NCI-H1092 (cell line): ENCODE measurements at regions not wholly inside any gene's neighbourhood (a gene's known extent, or its start where the extent isn't known, plus 50 kb on each side); places are given as distances from the start of the nearest gene placed in this dataset.

Experiments used
- DNase-seq: peaks from one replicate; lab custom pipeline; 2025; lab: John Stamatoyannopoulos, UW

DNA sequence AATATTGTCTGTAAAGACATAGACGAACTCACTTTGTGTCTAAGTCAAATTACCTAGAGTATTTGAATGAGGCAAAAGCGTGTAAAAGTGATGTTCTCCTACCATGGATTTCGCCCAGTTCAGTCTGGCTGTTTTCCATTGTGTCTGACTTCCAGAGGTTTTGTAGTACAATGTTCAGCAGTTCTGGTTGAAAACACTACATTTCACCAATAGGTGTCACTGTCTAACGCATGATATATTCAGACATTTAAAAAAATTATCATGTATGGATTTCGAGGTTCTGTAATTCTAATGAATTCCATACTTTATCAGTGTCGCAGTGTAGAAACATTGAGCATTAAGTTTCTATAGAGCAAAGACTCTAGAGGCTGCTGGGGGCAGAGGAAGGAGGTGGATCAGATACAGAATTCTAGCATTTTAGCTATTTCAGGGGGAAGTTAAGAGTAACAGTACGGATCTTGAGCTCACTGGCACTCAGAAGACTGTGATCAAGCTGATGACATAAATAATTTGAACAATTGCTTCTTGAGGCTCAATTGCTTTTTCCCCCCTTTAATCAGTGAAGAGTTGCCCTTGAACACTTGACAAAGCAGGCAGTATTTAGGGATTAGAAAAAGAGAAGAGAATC lies 196.9 kb upstream of the RHOBTB1 start:
- peak; percentile 33 for DNase-seq

DNA sequence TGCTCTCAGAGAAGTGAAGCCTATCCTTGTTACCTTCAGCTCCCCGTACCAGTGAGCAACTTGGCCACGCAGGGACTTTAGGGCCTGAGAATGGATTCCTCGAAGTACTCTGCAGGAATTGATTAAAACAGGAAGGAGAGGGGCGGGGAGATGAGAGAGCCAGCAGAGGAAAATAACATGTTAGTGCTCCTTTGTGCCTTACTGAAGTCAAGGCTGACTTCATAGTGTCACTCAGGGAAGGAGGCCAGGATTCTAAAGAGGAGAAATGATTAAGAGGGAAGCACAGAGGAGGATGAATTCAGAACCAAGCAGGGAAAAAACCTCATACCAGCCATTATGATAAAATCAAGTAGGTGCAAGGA lies 195.6 kb upstream of the RHOBTB1 start:
- no peak for DNase-seq

DNA sequence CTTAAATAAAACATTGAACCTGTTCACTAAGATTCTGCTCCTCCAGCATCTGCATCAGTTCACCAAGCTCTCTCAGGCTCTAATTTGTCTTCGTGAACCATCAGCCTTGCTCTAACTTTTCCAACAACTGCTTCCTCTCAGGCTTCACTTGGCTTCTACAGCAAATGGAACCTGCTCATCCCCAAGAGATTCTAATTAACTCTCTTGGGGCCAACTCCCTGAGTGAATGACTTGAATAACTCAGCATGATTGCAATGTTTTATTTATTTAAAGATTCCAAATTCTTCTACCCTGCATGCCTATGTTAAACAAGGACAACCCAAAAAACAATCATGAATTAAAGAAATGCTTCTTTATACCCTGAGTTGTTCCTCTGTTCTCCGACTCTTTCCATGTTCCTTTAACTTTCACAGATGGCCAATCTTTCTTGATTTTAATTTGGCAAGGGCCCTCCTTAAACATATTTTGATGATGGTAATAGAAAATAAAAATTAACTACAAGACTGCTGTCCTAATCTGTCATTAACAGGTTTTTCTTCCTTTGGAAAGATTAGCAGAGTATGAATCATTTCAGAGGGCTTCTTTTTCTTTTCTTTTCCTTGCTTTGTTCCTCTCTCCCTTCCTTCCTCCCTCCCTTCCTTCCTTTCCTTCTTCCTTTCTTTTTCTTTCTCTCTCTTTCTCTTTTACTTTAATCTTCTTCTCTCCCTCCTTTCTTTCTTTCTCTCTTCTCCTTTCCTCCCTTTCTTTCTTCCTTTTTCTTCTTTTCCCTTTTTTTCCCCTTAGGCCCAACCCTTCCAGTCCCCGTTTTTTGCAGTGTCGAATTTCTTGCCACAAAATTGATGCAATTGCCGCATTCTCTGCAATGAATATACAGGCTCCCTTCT lies 195.0 kb upstream of the RHOBTB1 start:
- DNase-seq = no peak

DNA sequence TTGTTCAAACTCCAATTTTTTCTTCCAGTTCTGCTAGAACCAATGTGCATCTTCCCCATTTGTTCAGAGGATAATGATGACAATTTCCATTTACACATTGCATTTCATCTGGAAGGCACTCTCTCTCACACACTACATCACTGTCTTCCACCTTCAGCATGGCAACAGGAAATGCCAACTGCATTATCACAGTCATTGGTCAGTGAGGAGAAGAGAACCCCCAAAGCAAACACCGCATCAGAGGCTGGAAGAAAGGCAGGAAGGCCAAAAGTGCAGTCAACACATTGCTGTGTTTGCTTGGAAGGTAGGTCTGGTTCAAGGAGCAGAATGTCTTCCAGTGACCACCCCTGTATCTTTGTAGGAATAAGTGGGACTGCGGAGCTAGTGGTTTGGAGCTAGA lies 192.2 kb upstream of the RHOBTB1 start:
- DNase-seq = no peak

DNA sequence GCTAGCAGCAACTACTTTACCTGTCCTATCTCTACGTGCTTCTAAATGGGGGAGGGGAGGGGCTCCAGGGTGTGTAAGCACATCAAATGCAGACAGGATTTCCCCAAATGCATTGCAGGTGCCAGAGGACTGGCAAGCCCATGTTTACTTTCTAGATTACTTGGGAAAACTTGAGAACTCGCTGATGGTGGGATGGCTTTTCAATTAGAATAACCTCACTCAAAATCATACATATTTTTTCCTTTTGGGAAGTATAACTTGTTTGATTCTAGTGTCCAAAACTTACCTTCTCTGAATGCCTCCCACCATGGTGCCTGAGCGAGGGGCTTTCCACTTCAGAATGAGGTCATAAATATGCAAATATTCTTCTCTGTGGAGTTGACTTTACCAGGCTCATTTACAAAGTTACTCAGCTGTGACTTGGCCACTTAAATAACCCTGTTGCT lies 191.3 kb upstream of the RHOBTB1 start:
- no peak for DNase-seq

DNA sequence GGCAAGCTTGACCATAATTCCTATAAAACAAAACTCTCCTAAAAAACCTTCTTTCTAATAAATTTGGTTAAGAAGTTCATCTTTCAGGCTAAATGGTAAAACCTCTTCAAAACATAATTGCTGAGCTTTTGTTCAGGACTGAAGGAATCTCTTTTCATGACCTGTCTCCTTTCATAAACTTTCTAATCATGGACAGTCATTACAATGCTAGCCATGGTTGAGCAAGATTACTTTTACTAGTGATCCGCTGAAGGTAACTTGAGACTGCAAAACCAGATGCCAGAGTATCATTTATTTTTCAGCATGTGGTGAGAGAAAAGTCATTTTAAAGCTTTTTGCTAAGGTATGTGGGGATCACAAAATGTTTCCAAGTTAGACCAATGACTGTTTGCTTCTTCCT lies 186.4 kb upstream of the RHOBTB1 start:
- no peak for DNase-seq

DNA sequence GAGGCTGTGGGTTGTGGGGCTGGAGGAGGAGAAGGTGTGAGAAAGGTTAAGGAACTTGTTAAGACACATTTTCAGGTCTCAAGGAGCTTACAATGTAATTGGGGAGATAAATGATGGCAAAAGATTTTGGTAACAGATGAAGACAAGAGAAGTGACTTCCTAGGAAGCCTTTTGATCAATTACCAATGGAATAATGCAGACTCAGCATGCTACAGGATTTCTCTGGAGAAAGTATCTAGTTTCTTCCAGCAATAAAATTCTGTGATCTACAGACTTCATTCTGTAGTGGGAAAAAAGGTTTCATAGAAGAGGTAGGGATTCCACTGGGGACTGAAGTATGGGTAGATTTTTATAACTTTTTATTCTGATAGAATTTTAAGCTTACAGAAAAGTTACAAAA lies 184.2 kb upstream of the RHOBTB1 start:
- no peak for DNase-seq

DNA sequence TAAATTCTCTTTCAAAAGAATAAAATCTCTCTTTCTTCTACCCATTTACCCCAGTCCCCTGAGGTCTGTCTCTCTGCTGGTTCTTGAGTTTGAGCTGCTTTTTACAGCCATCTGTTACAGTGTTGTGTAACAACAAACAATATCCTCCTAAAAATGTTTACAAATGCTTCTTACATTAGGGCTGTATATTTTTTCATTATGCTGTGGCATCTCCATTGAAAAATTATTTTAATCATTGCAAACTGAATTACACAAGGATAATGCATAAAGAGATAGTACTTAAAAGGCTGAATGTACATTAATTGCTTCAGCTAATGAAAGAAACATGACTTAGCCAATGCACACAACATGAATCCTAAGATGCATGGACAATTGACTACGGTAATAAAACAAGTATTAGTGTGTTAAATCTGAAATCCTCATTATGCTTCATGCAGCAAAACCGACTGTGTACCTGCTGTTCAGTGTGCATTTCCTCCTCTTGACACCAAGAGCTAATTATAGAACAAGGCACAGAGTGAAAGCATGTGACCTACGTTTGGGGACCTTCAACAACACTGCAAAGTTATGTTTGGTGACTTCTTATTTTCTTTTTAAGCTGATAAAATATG lies 181.7 kb upstream of the RHOBTB1 start:
- no peak for DNase-seq

DNA sequence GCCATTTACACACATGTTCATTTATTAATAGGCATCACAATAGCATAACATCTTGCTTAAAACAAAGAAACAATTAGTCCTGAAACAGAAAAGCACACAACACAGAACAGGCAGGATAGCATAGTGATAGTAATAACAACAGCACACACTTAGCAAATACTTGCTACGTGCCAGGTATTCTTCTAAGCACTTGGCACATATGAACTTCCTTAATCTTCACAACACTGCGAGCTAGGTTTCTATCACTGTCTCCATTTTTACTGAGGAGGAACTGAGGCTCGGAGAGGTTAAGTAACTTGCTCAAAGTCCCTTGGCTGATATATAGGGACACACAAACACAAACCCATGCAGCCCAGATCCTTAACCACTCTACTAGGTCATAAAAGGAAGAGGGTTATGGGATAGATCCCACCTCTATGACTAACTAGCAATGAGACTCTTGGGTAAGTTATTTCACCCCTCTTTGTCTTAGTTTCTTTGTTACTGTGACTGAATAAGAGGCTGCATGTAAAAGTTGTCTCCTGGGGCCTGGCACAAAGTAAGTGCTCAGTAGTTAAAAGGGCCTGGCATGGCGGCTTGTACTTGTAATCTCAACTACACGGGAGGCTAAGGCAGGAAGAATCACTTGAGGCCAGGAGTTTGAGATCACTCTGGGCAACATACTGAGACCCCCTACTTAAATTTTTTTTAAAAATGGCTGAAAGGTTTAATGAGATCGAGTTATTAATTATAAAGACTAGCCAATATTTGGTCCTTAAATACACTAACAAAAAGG lies 181.0 kb upstream of the RHOBTB1 start:
- no peak for DNase-seq

DNA sequence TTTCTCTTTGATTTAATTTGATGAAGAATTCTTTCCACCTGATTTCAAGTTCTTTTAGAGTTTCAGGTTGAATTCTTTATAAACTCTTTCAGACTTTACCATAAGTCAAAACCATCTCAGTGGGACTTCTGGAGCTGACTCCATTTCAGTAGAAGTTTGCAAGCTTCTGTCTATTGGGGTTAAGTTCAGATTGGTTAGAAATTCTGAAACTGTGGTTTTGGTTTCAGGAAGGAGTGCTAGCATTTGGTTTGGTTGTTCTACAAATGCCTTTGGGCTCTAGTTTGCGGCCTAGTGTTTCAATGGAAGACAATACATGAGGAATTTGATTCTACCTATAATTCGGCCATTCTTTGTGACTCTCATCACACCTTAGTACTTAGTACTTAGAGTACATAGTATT lies 176.8 kb upstream of the RHOBTB1 start:
- no peak for DNase-seq

DNA sequence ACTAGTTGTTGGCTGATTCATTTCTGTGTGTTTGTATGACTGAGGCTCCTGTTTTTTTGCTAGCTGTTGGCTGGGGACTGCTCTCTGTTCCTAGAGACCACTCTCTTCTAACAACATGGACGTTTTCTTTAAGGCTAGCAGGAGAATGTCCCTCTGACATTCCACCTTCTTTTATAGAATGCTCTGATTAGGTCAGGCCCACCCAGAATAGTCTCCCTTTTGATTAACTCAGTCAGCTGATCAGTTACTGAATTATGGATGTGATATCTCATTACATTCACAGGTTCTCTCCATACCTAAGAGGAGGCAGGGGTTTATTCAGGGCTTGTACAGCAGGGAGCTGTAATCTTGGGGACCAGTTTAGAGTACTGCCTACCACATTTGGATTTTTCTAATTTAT lies 175.6 kb upstream of the RHOBTB1 start:
- no peak for DNase-seq

DNA sequence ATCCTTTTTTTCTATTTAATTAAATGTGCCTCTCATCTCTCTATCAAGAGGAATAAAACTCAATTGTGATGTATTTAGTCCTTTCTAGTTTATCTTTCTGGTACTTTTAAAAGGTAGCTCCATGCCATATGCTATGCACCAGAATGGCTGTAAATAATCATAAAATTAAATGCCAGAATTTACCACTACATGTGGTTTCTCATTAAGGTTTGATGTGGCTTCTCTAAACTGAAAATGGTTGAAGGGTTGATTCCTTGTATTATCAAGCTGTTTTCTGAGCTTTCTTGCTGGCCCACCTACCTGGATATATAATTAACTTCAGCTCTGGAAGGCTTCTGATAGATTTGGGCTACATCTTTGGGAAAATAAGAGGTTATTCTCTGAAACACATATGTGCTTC lies 171.9 kb upstream of the RHOBTB1 start:
- no peak for DNase-seq

DNA sequence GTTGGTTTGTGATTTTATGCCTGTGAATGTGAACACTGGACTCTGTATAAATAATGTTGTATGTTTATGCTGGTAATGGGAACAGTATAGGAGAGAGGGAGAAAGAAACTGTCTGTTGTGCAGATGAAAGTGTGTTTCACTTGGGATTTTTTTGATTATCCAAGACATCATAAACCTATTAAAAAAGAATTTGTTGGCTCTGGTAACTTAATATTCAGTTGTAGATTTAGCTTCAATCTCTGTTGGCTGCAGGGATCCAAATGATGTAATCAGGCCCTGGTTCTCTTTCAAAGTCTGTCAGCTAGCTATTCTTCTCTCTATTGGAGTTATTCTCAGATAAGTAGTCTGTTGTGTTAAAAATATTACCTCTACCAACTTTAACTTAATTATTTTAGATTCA lies 168.8 kb upstream of the RHOBTB1 start:
- DNase-seq = no peak

DNA sequence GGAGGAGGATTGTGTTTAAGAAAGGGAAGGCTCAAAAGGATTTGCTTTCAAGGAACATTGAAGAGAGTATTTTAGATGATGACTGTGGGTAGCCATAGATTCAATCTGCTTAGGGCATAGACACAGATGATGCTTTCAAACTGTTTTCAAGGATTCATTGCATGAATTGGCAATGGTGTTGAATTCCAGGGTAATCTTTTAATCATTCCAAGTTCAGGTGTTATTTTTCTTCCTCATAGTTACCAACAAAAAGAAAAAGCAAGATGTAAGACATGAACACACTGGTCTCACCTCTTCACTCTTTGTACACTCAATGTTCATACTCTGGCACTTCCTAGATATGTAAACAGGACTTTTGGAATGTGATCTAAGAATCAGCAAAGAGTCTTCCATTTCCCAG lies 167.0 kb upstream of the RHOBTB1 start:
- DNase-seq = no peak

DNA sequence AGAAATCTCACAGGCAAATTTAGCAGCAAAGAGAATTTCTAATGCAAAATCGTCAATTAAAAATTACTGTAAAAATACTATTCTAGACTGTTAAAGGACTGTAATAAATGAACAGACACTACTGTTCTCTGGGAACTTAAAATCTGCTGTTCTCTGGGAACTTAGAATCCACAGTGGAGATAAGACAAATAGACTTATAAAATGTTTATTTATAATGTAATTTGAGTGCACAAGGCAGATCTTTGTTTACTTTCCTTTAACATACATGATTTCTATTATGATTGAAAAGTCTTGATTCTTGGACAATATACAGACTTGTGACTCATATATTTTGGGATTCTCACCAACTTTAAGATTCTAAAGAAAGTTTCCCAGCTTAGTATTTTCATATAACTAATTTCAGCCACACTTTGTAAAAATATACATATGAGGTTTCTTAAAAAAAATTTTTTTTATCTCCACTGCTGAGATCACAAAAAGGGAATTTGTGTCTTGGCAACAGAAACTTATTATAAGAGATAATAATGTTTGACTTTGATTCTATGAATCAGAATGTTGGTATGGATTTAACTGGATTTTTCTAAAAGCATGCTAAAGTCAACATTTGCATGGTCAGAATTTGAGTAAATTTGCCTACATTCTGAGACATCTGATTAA lies 166.3 kb upstream of the RHOBTB1 start:
- DNase-seq = no peak

DNA sequence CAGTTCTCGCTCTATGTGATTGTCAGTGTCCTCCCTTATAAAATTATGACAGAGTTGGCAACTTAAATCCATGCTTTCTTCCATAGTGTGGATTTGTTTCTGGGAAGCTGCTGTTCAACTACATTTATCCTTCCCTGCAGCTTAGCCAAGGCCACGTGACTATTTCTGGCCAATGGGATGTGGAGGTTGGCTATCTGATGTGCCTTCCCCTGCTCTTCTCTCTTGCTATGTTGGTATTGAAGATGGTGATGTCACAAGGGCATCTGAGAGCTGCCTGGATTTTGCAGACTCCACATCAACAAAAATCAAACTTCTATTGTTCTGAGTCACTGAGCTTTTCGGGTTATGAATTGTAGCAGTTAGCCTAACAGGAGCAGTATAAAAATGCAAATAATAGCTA lies 164.9 kb upstream of the RHOBTB1 start:
- no peak for DNase-seq

DNA sequence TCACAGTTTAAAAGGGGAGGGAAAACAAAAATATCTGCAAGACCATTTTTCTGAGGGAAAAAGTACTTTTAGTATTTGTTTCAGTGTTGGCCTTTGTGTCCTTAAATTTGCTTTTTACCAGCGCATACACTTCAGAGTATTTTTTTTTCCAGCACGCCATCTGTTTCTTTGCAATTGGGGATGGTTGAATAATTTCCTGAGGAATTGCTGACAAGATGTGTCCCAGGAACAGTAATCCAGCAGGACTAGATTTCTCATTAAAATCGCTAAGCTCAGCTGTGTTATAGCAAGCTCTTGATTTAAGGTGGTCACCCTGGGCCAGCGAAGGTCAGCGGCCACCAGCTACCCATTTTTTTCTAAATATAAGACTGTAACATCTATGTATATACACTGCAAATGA lies 156.9 kb upstream of the RHOBTB1 start:
- DNase-seq = no peak

DNA sequence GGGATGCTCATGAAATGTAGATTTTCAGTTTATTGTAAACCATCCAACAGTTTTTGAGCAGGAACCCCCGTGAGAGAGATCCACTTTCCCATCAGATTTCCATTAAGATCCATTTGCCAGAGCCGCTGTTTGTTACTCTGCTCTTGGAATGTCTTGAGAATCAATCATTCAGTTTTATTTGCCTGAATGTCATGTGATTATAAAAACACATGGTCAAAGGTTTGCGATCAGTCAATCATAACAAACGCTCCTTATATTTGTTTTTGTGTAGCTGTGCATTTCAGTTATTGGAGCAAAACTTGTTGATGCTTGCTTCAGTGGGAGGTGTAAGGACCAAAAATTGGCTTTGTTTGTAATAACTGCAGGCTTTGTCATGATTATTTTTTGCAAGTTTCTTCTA lies 155.8 kb upstream of the RHOBTB1 start:
- DNase-seq = no peak

DNA sequence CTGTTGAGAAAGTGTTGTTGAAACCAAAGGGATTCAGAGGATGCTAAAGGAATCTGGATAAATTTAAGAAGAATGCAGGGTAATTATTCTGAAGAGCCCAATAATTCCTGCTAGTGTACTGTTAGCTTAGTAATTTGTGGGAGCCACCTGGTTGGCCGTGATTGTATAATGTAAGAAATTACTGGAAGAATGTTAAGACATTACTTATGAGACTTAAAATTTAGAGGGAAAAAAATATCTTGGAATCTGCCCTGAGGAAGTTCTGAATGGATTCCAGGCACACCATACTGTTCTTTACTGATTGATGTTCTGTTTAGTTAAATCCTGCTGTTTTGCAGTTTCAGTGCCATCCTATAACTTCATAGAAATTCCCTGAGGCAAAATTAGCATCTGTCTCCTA lies 155.0 kb upstream of the RHOBTB1 start:
- DNase-seq = no peak

DNA sequence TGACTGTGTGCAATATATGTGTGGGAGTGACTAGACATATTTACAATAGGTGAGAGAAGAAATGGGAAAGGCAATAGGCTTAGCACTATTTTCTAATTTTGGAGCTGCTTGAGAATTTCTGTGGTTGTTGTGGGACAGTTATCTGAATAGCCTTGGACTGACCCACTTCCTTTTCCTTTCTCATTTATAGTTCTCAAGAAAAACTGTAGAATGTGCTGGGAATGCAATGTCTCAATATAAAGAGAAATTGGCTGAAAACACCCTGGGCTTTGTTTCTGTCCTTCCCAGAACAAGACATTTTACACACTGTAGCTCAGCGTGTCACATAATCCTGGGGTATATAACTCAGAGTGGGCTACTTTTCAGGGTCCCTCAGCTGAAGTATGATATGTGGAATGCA lies 153.0 kb upstream of the RHOBTB1 start:
- no peak for DNase-seq

DNA sequence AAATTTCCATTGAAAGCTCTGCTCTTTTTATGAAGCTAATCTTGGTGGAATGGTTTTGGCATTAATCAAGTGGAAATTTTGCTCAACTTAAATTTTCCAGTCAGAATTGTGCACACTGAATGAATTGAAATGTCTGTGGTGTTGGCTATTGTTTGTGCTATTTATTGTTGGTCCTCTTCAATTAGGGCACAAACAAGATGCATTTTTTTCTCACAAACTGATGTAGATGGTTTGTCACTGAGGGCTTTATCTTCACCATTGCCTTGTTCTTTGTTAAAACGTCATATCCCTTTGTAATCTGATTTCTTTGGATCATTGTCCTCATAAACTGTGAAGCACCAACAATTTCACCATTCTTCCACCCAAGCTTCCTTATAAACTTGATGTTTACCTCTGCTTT lies 152.1 kb upstream of the RHOBTB1 start:
- DNase-seq = no peak

DNA sequence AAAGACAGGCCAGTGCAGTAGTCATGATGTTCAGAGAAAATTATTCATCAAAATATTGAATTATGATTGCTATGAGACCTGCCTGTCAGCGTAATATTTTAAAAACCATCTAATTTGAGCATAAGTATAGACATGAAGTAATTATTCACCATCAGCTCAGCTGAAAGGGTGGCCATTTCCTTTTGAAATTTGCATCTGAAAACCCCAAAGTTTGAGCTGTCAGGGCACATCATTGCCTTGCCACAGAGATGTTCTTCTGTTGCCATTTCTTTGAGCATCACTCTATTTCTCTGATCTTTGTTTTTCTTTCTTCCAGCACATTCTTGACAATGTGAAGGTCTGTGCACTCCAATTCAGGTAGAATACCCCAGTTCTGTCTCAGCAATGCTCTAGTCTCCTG lies 147.5 kb upstream of the RHOBTB1 start:
- no peak for DNase-seq
